Transverse colon (tissue), 4 donors: ENCODE measurements at regions not wholly inside any gene's neighbourhood (a gene's known extent, or its start where the extent isn't known, plus 50 kb on each side); places are given as distances from the start of the nearest gene placed in this dataset.

Experiments used
- DNase-seq: peaks from one replicate; pipeline ENCODE4 v3.0.0-alpha.2; 2019
- H3K27ac ChIP-seq, 4 donors: fragments of 200-600 bp; sonication (generic); 2 replicates each; pipeline ENCODE4 v1.5.1; 2016 to 2018; ENCODE audit warnings: inconsistent platforms in 4 of 4
- H3K27me3 ChIP-seq: fragments of 200-600 bp; sonication (generic); 2 replicates; pipeline ENCODE4 v1.5.1; 2017; ENCODE audit warnings: inconsistent platforms
- H3K36me3 ChIP-seq, 4 donors: fragments of 200-600 bp; sonication (generic); 2 replicates each; pipeline ENCODE4 v1.5.1; 2017 to 2019; ENCODE audit warnings: inconsistent platforms in 4 of 4
- H3K4me1 ChIP-seq, 4 donors: fragments of 200-600 bp; sonication (generic); 2 replicates each; pipeline ENCODE4 v1.5.1; 2017 to 2020; ENCODE audit warnings: inconsistent platforms in 4 of 4
- H3K4me3 ChIP-seq, 4 donors: fragments of 200-600 bp; sonication (generic); 1 replicate in 1 of 4; 2 replicates in 3 of 4; pipeline versions ENCODE4 v1.5.1 to v1.6.1; 2017 to 2019; ENCODE audit warnings: inconsistent platforms in 4 of 4
- H3K9me3 ChIP-seq, 2 donors: fragments of 200-600 bp; sonication (generic); 2 replicates each; pipeline ENCODE4 v1.5.1; 2017 to 2019; ENCODE audit warnings: inconsistent platforms in 2 of 2
- EP300 ChIP-seq: sonication (generic); formaldehyde crosslinking; IDR thresholded peaks from one replicate; pipeline ENCODE4 v1.6.1; 2017; ENCODE audit warnings: antibody characterized with exemption, low read depth
- POLR2A ChIP-seq: fragments of 450-650 bp; IDR thresholded peaks from one replicate; pipeline ENCODE4 v1.6.1; 2016; ENCODE audit warnings: antibody characterized with exemption, mild to moderate bottlenecking, moderate library complexity
- POLR2AphosphoS5 ChIP-seq, 3 donors: sonication (generic); formaldehyde crosslinking; IDR thresholded peaks; one replicate each; pipeline ENCODE4 v1.6.1; 2016; ENCODE audit warnings: antibody characterized with exemption in 3 of 3
- WGBS, 2 donors: methylation state at CpG; one replicate each; pipeline ENCODE4 v1.1.5; 2018; ENCODE audit warnings: low coverage in 1 of 2; 5-methylcytosine and 5-hydroxymethylcytosine counted together
- in situ Hi-C, 4 donors: fragments of 200-750 bp; cut with MboI; loops; one replicate each; pipeline versions ENCODE4 v1.15.0 to v1.15.1; 2017; ENCODE audit warnings: low sequenced_read_pairs in 3 of 4, low pct_ligation_motif_present in 1 of 4, low pct_unique_long_range_greater_than_20kb in 1 of 4
- intact Hi-C: fragments of 100-400 bp; cut with DNase I; formaldehyde crosslinking; loops from one replicate; pipeline ENCODE4 v1.15.1; 2023; ENCODE audit warnings: low total_unique reads
- TF ChIP-seq, protein P1 (sequence below), 5 experiments: fragments of 200-600 bp in 3 of 5; fragments of 450-650 bp in 2 of 5; sonication (generic) in 3 of 5; IDR thresholded peaks; 1 replicate in 2 of 5; 2 replicates in 3 of 5; pipeline ENCODE4 v1.5.1; 2016 to 2017; ENCODE audit warnings: antibody characterized with exemption in 5 of 5, inconsistent platforms in 3 of 5, mild to moderate bottlenecking in 2 of 5, moderate library complexity in 1 of 5

DNA sequence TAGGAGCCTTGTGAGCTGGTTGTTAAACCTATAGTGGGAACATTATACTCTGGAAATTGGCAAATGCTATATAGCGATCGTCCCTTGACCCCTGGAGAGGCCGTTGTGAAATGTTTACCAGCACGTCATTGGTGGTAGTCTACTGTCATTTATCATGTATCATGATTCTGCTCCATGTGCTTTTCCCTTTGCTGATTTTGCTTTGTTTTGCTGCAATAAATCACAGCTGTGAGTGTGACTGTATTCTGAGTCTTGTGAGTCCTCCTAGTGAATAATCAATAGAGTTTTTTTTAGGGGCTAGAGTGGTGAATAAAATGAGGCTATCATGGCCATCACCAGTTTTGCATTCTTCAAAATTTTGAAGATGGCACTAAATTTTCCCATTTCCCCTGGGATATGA lies 189.1 kb downstream of the HRH4 start:
- Histone ChIP-seq H3K36me3 (no peaks in the 10 kb centered on the region), H3K4me1 (no peaks in the 10 kb centered on the region), H3K9me3 (no peaks in the 10 kb centered on the region), H3K27me3 (no peaks in the 10 kb centered on the region), H3K27ac (no peak overlapping the region), H3K4me3 (no peak overlapping the region)
- in situ Hi-C loops = no loop called here
- TF ChIP-seq, protein P1, sequence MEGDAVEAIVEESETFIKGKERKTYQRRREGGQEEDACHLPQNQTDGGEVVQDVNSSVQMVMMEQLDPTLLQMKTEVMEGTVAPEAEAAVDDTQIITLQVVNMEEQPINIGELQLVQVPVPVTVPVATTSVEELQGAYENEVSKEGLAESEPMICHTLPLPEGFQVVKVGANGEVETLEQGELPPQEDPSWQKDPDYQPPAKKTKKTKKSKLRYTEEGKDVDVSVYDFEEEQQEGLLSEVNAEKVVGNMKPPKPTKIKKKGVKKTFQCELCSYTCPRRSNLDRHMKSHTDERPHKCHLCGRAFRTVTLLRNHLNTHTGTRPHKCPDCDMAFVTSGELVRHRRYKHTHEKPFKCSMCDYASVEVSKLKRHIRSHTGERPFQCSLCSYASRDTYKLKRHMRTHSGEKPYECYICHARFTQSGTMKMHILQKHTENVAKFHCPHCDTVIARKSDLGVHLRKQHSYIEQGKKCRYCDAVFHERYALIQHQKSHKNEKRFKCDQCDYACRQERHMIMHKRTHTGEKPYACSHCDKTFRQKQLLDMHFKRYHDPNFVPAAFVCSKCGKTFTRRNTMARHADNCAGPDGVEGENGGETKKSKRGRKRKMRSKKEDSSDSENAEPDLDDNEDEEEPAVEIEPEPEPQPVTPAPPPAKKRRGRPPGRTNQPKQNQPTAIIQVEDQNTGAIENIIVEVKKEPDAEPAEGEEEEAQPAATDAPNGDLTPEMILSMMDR (IDR thresholded peaks at IDR 0.05) = no peak
- no peak for TF ChIP-seq EP300
- no peak for TF ChIP-seq POLR2A
- WGBS, 2 donors = 76 to 81% methylated on average over 4 of the region's 4 CpGs
- DNase-seq = no peak
- intact Hi-C loops = no loop called here

DNA sequence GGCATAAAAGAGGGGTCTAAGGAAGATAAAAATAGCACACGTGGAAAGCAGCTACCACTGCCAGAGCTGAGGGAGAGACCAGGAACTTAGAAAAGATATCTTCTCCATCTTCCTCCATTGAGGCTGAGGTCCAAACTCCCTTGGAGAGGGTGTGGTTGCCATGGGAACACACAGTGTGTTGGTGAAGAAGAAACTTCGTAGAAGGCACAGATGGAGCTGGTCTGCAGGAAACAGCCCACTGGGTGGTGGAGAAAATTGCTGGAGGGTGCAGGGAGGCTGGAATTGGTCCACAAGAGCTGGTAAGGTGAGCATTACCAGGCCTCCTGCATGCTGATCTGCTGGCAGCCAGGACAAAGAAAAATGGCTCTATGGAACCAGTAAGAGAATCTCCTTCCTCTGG lies 191.0 kb downstream of the HRH4 start:
- 81 to 86% methylated on average over 1 to 2 of the region's 2 CpGs for WGBS, 2 donors
- H3K4me1 ChIP-seq = no peaks in the 10 kb centered on the region
- H3K36me3 ChIP-seq = no peaks in the 10 kb centered on the region
- in situ Hi-C loops (no loop called here), intact Hi-C loops (no loop called here)
- no peaks in the 10 kb centered on the region for H3K27me3 ChIP-seq
- no peak for TF ChIP-seq POLR2AphosphoS5 (IDR thresholded peaks at IDR 0.05)
- no peak overlapping the region for H3K4me3 ChIP-seq
- no peak for DNase-seq
- no peaks in the 10 kb centered on the region for H3K9me3 ChIP-seq
- H3K27ac ChIP-seq = no peak overlapping the region

DNA sequence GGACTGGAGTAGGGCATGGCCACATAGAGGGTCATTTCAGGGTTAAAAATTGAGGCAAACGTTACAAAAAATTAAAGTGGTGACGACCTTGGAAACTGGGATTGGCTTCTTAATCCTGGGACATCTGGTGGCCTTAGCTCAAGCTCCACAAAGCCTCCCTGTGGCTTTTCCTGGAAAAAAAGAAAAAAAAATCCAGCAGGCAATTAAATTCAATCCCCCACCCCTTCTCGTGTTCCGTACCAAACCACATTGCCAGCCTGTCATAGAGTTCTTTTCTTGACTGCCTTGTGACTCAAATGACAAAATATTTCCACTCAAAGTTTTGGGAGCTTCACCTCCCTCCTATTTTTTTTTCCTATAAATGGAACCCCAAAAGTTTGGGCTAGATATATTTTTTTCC lies 195.6 kb downstream of the HRH4 start:
- Histone ChIP-seq H3K27me3 (no peaks in the 10 kb centered on the region), H3K27ac (peak overlapping the region in 3 of 4 donors; percentile 16 to 23 (median 18)), H3K4me3 (no peak overlapping the region), H3K9me3 (no peaks in the 10 kb centered on the region), H3K4me1 (peaks cover 0 to 16% (median 4%) of the 10 kb centered on the region in 4 donors), H3K36me3 (no peaks in the 10 kb centered on the region)
- no peak for DNase-seq
- TF ChIP-seq EP300 (no peak), POLR2A (no peak), POLR2AphosphoS5 (IDR thresholded peaks at IDR 0.05) (no peak)
- TF ChIP-seq, protein P1 (IDR thresholded peaks at IDR 0.05) = no peak
- intact Hi-C loops (no loop called here), in situ Hi-C loops (no loop called here)
- 54 to 71% methylated on average over 4 of the region's 4 CpGs for WGBS, 2 donors

DNA sequence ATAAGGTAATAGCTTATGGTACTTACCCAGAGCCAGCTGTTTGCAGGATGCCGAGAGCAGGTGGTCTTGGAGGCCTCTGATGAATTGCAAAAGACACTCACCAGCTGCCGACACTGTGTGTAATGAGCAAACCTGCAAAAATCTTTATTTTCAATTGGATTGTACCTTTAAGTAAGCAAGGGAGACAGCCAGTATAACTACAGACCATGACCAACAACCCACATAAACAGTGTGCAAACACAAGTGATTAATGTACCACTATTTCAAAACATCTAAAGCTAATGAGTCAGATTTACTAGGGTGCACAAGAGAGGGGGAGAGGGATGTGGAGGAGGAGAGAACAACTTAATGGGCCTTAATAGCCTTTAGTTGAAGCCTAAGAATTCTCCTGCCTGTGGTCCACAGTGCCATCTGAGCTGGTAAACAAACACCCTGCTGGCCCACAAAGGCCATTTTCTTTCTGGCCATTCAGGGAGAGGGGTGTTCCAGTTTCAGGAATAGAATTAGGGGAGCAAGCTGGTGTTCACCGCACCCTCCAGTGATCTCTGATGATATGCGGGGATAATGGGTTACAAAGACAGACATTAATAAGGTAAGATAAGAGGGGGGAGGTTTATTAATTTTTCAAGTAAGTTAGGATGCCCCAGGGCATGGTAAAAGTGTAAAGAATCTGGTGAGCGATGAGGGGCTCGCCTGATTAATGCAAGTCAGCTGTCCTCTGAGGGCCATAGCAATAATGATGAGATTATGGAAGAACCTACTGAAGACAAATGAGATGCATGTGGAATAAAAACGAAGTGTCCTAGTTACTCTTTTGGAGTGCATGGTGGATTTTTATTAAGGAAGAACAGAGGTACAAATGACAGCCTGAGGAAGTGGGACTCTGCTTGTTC lies 196.4 kb downstream of the HRH4 start:
- intact Hi-C loops = no loop called here
- in situ Hi-C loops = no loop called here
- Histone ChIP-seq H3K36me3 (no peaks in the 10 kb centered on the region), H3K4me3 (no peak overlapping the region), H3K9me3 (no peaks in the 10 kb centered on the region), H3K27ac (peak overlapping the region in 2 of 4 donors; percentile 41), H3K4me1 (peaks cover 0 to 16% (median 4%) of the 10 kb centered on the region in 4 donors), H3K27me3 (no peaks in the 10 kb centered on the region)
- TF ChIP-seq POLR2AphosphoS5 (IDR thresholded peaks at IDR 0.05) = peak in 2 of 3 donors; percentile 18 to 55
- TF ChIP-seq, protein P1 (IDR thresholded peaks at IDR 0.05) = no peak
- 83 to 88% methylated on average over 5 to 7 of the region's 7 CpGs for WGBS, 2 donors
- DNase-seq = no peak

DNA sequence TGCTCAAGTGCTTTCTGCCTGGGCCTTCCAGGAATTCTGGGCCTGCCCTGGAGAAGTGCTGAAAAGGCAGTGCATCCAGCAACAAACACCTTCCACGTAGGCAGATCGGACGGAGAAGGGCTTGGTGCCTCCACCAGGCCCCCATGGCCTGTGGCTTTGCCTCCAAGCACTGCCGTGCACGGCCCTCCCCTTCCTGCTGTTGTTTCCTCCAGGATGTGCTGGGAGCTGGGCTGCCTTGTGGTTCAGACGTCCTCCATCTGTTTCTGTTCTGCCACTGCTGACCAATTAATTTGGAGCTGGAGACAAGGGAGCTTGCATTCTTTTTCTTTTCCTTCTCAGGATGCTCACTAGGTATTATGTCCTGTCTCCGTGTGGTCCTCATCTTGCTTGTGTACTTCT lies 197.0 kb downstream of the HRH4 start:
- intact Hi-C loops = no loop called here
- in situ Hi-C loops = no loop called here
- H3K9me3 ChIP-seq = no peaks in the 10 kb centered on the region
- H3K4me3 ChIP-seq = no peak overlapping the region
- 17 to 58% methylated on average over 1 to 7 of the region's 7 CpGs for WGBS, 2 donors
- no peaks in the 10 kb centered on the region for H3K36me3 ChIP-seq
- H3K27me3 ChIP-seq = peaks cover 4% of the 10 kb centered on the region
- no peak for DNase-seq
- peak overlapping the region in 2 of 4 donors; percentile 41 for H3K27ac ChIP-seq
- H3K4me1 ChIP-seq = peaks cover 0 to 16% (median 4%) of the 10 kb centered on the region in 4 donors
- TF ChIP-seq POLR2AphosphoS5 (IDR thresholded peaks at IDR 0.05) (no peak), EP300 (no peak), POLR2A (no peak)
- TF ChIP-seq, protein P1 (IDR thresholded peaks at IDR 0.05) = no peak
